Uterus (tissue), 2 donors: ENCODE measurements at regions not wholly inside any gene's neighbourhood (a gene's known extent, or its start where the extent isn't known, plus 50 kb on each side); places are given as distances from the start of the nearest gene placed in this dataset.

ENCODE experiments used
- POLR2A ChIP-seq, 2 donors: fragments of 450-650 bp; IDR thresholded peaks; one replicate each; pipeline ENCODE4 v1.6.1; 2016; ENCODE audit warnings: antibody characterized with exemption in 2 of 2, mild to moderate bottlenecking in 1 of 2, moderate library complexity in 1 of 2
- TF ChIP-seq, protein P1 (sequence below), 4 experiments: fragments of 200-600 bp in 2 of 4; fragments of 450-650 bp in 2 of 4; sonication (generic) in 2 of 4; IDR thresholded peaks; one replicate each; pipeline ENCODE4 v1.5.1; 2016 to 2019; ENCODE audit warnings: antibody characterized with exemption in 4 of 4, mild to moderate bottlenecking in 2 of 4, moderate library complexity in 1 of 4

DNA sequence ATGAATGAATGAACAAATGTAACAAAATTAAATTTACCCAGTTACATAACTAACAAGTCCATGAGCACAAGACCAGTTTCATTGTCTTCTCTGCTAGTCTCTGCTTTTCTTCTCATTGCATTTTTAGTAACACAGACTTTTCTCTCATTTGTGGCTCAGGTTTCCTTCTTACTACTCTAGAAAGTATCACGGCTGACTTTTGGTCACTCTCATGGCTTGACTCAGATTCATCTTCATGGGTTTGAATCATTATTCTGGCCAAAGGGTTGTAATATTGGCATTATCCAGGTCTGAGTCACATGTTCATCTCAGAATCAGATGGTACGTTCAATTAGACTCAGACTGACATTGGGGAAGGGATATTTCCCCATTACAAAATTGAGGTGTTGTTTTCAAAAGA, 121.5 kb upstream of the SATB1 start:
- TF ChIP-seq, protein P1, sequence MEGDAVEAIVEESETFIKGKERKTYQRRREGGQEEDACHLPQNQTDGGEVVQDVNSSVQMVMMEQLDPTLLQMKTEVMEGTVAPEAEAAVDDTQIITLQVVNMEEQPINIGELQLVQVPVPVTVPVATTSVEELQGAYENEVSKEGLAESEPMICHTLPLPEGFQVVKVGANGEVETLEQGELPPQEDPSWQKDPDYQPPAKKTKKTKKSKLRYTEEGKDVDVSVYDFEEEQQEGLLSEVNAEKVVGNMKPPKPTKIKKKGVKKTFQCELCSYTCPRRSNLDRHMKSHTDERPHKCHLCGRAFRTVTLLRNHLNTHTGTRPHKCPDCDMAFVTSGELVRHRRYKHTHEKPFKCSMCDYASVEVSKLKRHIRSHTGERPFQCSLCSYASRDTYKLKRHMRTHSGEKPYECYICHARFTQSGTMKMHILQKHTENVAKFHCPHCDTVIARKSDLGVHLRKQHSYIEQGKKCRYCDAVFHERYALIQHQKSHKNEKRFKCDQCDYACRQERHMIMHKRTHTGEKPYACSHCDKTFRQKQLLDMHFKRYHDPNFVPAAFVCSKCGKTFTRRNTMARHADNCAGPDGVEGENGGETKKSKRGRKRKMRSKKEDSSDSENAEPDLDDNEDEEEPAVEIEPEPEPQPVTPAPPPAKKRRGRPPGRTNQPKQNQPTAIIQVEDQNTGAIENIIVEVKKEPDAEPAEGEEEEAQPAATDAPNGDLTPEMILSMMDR (IDR thresholded peaks at IDR 0.05): no peak
- TF ChIP-seq POLR2A (IDR thresholded peaks at IDR 0.05): no peak
